Endothelial cell (in vitro differentiated cells): ENCODE measurements at regions not wholly inside any gene's neighbourhood (a gene's known extent, or its start where the extent isn't known, plus 50 kb on each side); places are given as distances from the start of the nearest gene placed in this dataset.
"Not testable (repeated sequence)": the region's sequence is repeated elsewhere in the genome, so short reads cannot be mapped to it uniquely, and the experiment has no call there.

Source experiments
- DNase-seq: peaks from one replicate; pipeline ENCODE4 v3.0.0; 2021; ENCODE audit warnings: low spot score
- H3K27ac Mint-ChIP-seq: one replicate; pipeline ENCODE4 v1.8.0; 2021; ENCODE audit warnings: mixed read lengths, inconsistent platforms; ENCODE audit not compliant: unreplicated experiment
- H3K27me3 Mint-ChIP-seq: one replicate; pipeline ENCODE4 v1.8.0; 2021; ENCODE audit warnings: mild to moderate bottlenecking, moderate library complexity, mixed read lengths, inconsistent platforms; ENCODE audit not compliant: unreplicated experiment
- H3K36me3 Mint-ChIP-seq: one replicate; pipeline ENCODE4 v1.8.0; 2021; ENCODE audit warnings: mild to moderate bottlenecking, low read depth, mixed read lengths, inconsistent platforms; ENCODE audit not compliant: unreplicated experiment
- H3K4me1 Mint-ChIP-seq: one replicate; pipeline ENCODE4 v1.8.0; 2021; ENCODE audit warnings: mild to moderate bottlenecking, mixed read lengths, inconsistent platforms; ENCODE audit not compliant: unreplicated experiment
- H3K4me3 Mint-ChIP-seq: one replicate; pipeline ENCODE4 v1.8.0; 2021; ENCODE audit warnings: mild to moderate bottlenecking, mixed read lengths, inconsistent platforms; ENCODE audit not compliant: unreplicated experiment
- H3K9me3 Mint-ChIP-seq: one replicate; pipeline ENCODE4 v1.8.0; 2021; ENCODE audit warnings: mixed read lengths, inconsistent platforms; ENCODE audit not compliant: unreplicated experiment
- CTCF ChIP-seq: fragments of 200-600 bp; sonication (generic); IDR thresholded peaks from one replicate; pipeline ENCODE4 v1.5.0; 2021; ENCODE audit warnings: antibody characterized with exemption; ENCODE audit not compliant: unreplicated experiment

GRCh38 chr7:114084002-114084471 is 165.2 kb upstream of the PPP1R3A start:
- Mint-ChIP-seq H3K36me3 (no peaks in the 10 kb centered on the region), H3K9me3 (no peaks in the 10 kb centered on the region), H3K27ac (peak overlapping the region; percentile 89), H3K4me1 (peaks cover 33% of the 10 kb centered on the region), H3K27me3 (peaks cover 19% of the 10 kb centered on the region), H3K4me3 (peak overlapping the region; percentile 37)
- DNase-seq: no peak
- TF ChIP-seq CTCF: no peak

GRCh38 chr7:114083166-114084001 is 164.6 kb upstream of the PPP1R3A start:
- H3K4me1 Mint-ChIP-seq: peaks cover 32% of the 10 kb centered on the region

GRCh38 chr7:114082642-114083165 is 163.9 kb upstream of the PPP1R3A start:
- Mint-ChIP-seq H3K36me3 (no peaks in the 10 kb centered on the region), H3K27me3 (peaks cover 18% of the 10 kb centered on the region), H3K4me3 (peak overlapping the region; percentile 37), H3K27ac (no peak overlapping the region), H3K4me1 (peaks cover 28% of the 10 kb centered on the region), H3K9me3 (no peaks in the 10 kb centered on the region)
- no peak for DNase-seq
- no peak for TF ChIP-seq CTCF

More at GRCh38 chr7:114083166-114084001, 164.6 kb upstream of the PPP1R3A start:
- TF ChIP-seq CTCF: no peak
- Mint-ChIP-seq H3K9me3 (no peaks in the 10 kb centered on the region), H3K27ac (peak overlapping the region; percentile 89), H3K36me3 (no peaks in the 10 kb centered on the region), H3K27me3 (peaks cover 19% of the 10 kb centered on the region), H3K4me3 (peak overlapping the region; percentile 37)
- DNase-seq: peak; percentile 46

- H3K27me3 Mint-ChIP-seq: peaks cover 13% of the 10 kb centered on the region
- no peaks in the 10 kb centered on the region for H3K36me3 Mint-ChIP-seq
- H3K4me3 Mint-ChIP-seq: no peak overlapping the region
- peak; percentile 37 for DNase-seq
- peak overlapping the region; percentile 51 for H3K27ac Mint-ChIP-seq
- H3K9me3 Mint-ChIP-seq: no peaks in the 10 kb centered on the region
- peaks cover 29% of the 10 kb centered on the region for H3K4me1 Mint-ChIP-seq
- TF ChIP-seq CTCF: peak; percentile 56
Observed at GRCh38 chr7:114081606-114082425, 163.0 kb upstream of the PPP1R3A start.

GRCh38 chr7:114077158-114077524 is 158.3 kb upstream of the PPP1R3A start:
- not testable (repeated sequence) for DNase-seq, H3K27ac Mint-ChIP-seq, H3K36me3 Mint-ChIP-seq, H3K4me3 Mint-ChIP-seq, H3K9me3 Mint-ChIP-seq, H3K27me3 Mint-ChIP-seq
- peaks cover 16% of the 10 kb centered on the region for H3K4me1 Mint-ChIP-seq

GRCh38 chr7:114076392-114077157 is 157.8 kb upstream of the PPP1R3A start:
- DNase-seq, H3K36me3 Mint-ChIP-seq, H3K27me3 Mint-ChIP-seq, H3K4me3 Mint-ChIP-seq, H3K9me3 Mint-ChIP-seq, H3K27ac Mint-ChIP-seq: not testable (repeated sequence)
- H3K4me1 Mint-ChIP-seq: peaks cover 11% of the 10 kb centered on the region
